Stimulated activated CD8-positive, alpha-beta memory T cell treated with anti-CD3 and anti-CD28 coated beads, Interleukin-4, amount 100 ng/mL, for 24 hours (primary cell): ENCODE measurements at regions not wholly inside any gene's neighbourhood (a gene's known extent, or its start where the extent isn't known, plus 50 kb on each side); places are given as distances from the start of the nearest gene placed in this dataset.

ENCODE experiments used
- DNase-seq: peaks from one replicate; pipeline ENCODE4 v3.0.0-alpha.2; 2020; ENCODE audit warnings: low read depth

GRCh38 chr9:126017758-126018157 is 270.6 kb downstream of the PBX3 start:
- DNase-seq: no peak

- DNase-seq: no peak
Measured at GRCh38 chr9:126020836-126021235, 273.7 kb downstream of the PBX3 start.

- no peak for DNase-seq
Measured at GRCh38 chr9:126023962-126024361, 276.8 kb downstream of the PBX3 start.

GRCh38 chr9:126024581-126025230 is 277.5 kb downstream of the PBX3 start:
- no peak for DNase-seq

GRCh38 chr9:126025991-126026390 is 278.8 kb downstream of the PBX3 start:
- DNase-seq: no peak

- no peak for DNase-seq
Measured at GRCh38 chr9:126027566-126027965, 280.4 kb downstream of the PBX3 start.

- no peak for DNase-seq
Measured at GRCh38 chr9:126028746-126029145, 281.6 kb downstream of the PBX3 start.

- DNase-seq: no peak
Measured at GRCh38 chr9:126030716-126031115, 283.5 kb downstream of the PBX3 start.

GRCh38 chr9:126031116-126031515 is 283.9 kb downstream of the PBX3 start:
- no peak for DNase-seq

- no peak for DNase-seq
Measured at GRCh38 chr9:126032135-126032534, 285.0 kb downstream of the PBX3 start.

GRCh38 chr9:126033318-126033717 is 286.1 kb downstream of the PBX3 start:
- DNase-seq: no peak

- DNase-seq: no peak
Measured at GRCh38 chr9:126033956-126034355, 286.8 kb downstream of the PBX3 start.

GRCh38 chr9:126036881-126037291 is 289.7 kb downstream of the PBX3 start:
- DNase-seq: no peak

- no peak for DNase-seq
Measured at GRCh38 chr9:126038790-126039189, 287.8 kb upstream of the MVB12B start.

GRCh38 chr9:126043681-126044080 is 282.9 kb upstream of the MVB12B start:
- DNase-seq: no peak

- DNase-seq: no peak
Measured at GRCh38 chr9:126049088-126049487, 277.5 kb upstream of the MVB12B start.

- no peak for DNase-seq
Measured at GRCh38 chr9:126049896-126050604, 276.6 kb upstream of the MVB12B start.

- DNase-seq: no peak
Measured at GRCh38 chr9:126050605-126050990, 276.0 kb upstream of the MVB12B start.

- DNase-seq: no peak
Measured at GRCh38 chr9:126051446-126052130, 275.0 kb upstream of the MVB12B start.

- no peak for DNase-seq
Measured at GRCh38 chr9:126052791-126053190, 273.8 kb upstream of the MVB12B start.

GRCh38 chr9:126053913-126054312 is 272.7 kb upstream of the MVB12B start:
- no peak for DNase-seq

- no peak for DNase-seq
Measured at GRCh38 chr9:126055381-126055985, 271.1 kb upstream of the MVB12B start.
